Memory B cell (primary cell): ENCODE measurements at regions not wholly inside any gene's neighbourhood (a gene's known extent, or its start where the extent isn't known, plus 50 kb on each side); places are given as distances from the start of the nearest gene placed in this dataset.

Experiments used
- ATAC-seq: fragments of 150-1000 bp; cut with Tn5 transposase; 2 replicates; pipeline ENCODE4 v1.10.0; 2021; ENCODE audit warnings: low read depth, mild to moderate bottlenecking, moderate library complexity
- DNase-seq, 2 donors: peaks; one replicate each; pipeline ENCODE4 v3.0.0; 2022; ENCODE audit warnings: low spot score in 2 of 2
- H3K27ac Mint-ChIP-seq: one replicate; pipeline ENCODE4 v1.8.0; 2022; ENCODE audit warnings: mild to moderate bottlenecking, moderate library complexity, mixed read lengths
- H3K27me3 Mint-ChIP-seq: one replicate; pipeline ENCODE4 v1.8.0; 2022; ENCODE audit warnings: mixed read lengths
- H3K36me3 Mint-ChIP-seq: one replicate; pipeline ENCODE4 v1.8.0; 2022; ENCODE audit warnings: mild to moderate bottlenecking, mixed read lengths
- H3K4me1 Mint-ChIP-seq: one replicate; pipeline ENCODE4 v1.8.0; 2022; ENCODE audit warnings: mixed read lengths
- H3K4me3 Mint-ChIP-seq: one replicate; pipeline ENCODE4 v1.8.0; 2022; ENCODE audit warnings: mild to moderate bottlenecking, moderate library complexity, mixed read lengths
- H3K9me3 Mint-ChIP-seq: one replicate; pipeline ENCODE4 v1.8.0; 2022; ENCODE audit warnings: mixed read lengths

DNA sequence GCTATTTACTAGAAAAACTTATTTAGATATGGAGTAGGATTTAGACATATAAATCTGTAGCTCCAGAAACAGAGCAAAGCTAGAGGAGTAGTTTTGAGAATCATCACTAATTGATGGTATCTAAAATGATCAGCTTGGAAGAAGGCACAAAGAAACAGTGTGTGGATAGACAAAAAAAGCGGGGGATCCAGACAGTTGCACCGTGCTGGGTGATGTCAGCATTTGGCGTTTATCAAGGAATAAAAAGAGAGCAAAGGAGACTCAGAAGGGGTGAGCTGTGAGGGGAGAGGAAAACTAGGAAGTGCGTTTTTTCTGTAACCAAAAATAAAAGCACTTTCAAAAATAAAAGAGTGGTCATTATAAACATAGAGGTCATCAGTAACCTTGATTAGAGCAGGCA lies 90.5 kb upstream of the GPRIN3 start:
- Mint-ChIP-seq H3K36me3 (no peaks in the 10 kb centered on the region), H3K4me1 (no peaks in the 10 kb centered on the region), H3K27ac (no peak overlapping the region), H3K27me3 (no peaks in the 10 kb centered on the region), H3K4me3 (no peak overlapping the region), H3K9me3 (no peaks in the 10 kb centered on the region)
- ATAC-seq (no peak), DNase-seq (no peak)

- DNase-seq (no peak), ATAC-seq (no peak)
- Mint-ChIP-seq H3K4me1 (no peaks in the 10 kb centered on the region), H3K27me3 (no peaks in the 10 kb centered on the region), H3K9me3 (no peaks in the 10 kb centered on the region), H3K4me3 (no peak overlapping the region), H3K27ac (no peak overlapping the region), H3K36me3 (no peaks in the 10 kb centered on the region)
Measured at GRCh38 chr4:89397441-89397840, 89.8 kb upstream of the GPRIN3 start.

DNA sequence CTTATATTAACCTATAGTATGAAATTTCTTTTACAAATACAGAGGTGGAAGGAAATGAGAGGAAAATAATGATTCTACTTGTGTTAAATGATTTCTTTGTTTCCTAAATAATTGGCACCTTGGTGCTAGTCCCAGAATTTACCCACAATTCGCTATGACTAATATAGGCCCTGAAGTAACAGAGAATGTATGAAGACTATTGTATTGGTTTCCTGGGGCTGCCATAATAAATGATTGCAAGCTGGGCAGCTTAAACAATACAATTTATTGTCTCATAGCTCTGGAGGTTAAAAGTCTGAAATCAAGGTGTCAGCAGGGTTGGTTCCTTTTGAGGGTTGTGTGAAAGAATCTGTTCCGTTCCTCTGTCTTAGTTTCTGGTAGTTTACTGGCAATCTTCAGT lies 74.8 kb upstream of the GPRIN3 start:
- ATAC-seq (no peak), DNase-seq (no peak)
- Mint-ChIP-seq H3K36me3 (peaks cover 5% of the 10 kb centered on the region), H3K27me3 (peaks cover 7% of the 10 kb centered on the region), H3K4me1 (no peaks in the 10 kb centered on the region), H3K9me3 (peaks cover 7% of the 10 kb centered on the region), H3K4me3 (no peak overlapping the region), H3K27ac (no peak overlapping the region)

GRCh38 chr4:89380980-89381379 lies 73.4 kb upstream of the GPRIN3 start:
- H3K36me3 Mint-ChIP-seq: peaks cover 5% of the 10 kb centered on the region
- H3K27ac Mint-ChIP-seq: no peak overlapping the region
- DNase-seq (no peak), ATAC-seq (no peak)
- H3K4me1 Mint-ChIP-seq: peaks cover 2% of the 10 kb centered on the region
- H3K9me3 Mint-ChIP-seq: peaks cover 7% of the 10 kb centered on the region
- H3K4me3 Mint-ChIP-seq: no peak overlapping the region
- H3K27me3 Mint-ChIP-seq: peaks cover 7% of the 10 kb centered on the region

GRCh38 chr4:89379511-89380044 lies 72.0 kb upstream of the GPRIN3 start:
- DNase-seq: no peak
- H3K4me1 Mint-ChIP-seq: peaks cover 2% of the 10 kb centered on the region
- peaks cover 7% of the 10 kb centered on the region for H3K9me3 Mint-ChIP-seq
- peaks cover 5% of the 10 kb centered on the region for H3K36me3 Mint-ChIP-seq
- peaks cover 2% of the 10 kb centered on the region for H3K27me3 Mint-ChIP-seq
- H3K4me3 Mint-ChIP-seq: no peak overlapping the region
- no peak overlapping the region for H3K27ac Mint-ChIP-seq
- no peak for ATAC-seq

- peaks cover 2% of the 10 kb centered on the region for H3K27me3 Mint-ChIP-seq
- H3K4me1 Mint-ChIP-seq: peaks cover 6% of the 10 kb centered on the region
- no peak overlapping the region for H3K27ac Mint-ChIP-seq
- ATAC-seq (no peak), DNase-seq (no peak)
- no peaks in the 10 kb centered on the region for H3K36me3 Mint-ChIP-seq
- H3K9me3 Mint-ChIP-seq: no peaks in the 10 kb centered on the region
- H3K4me3 Mint-ChIP-seq: no peak overlapping the region
Measured at GRCh38 chr4:89373394-89373793, 65.8 kb upstream of the GPRIN3 start.

GRCh38 chr4:89371614-89372013 lies 64.0 kb upstream of the GPRIN3 start:
- Mint-ChIP-seq H3K36me3 (no peaks in the 10 kb centered on the region), H3K4me3 (no peak overlapping the region), H3K27me3 (peaks cover 2% of the 10 kb centered on the region), H3K4me1 (peaks cover 6% of the 10 kb centered on the region), H3K27ac (no peak overlapping the region), H3K9me3 (peaks cover 2% of the 10 kb centered on the region)
- ATAC-seq (no peak), DNase-seq (no peak)

DNA sequence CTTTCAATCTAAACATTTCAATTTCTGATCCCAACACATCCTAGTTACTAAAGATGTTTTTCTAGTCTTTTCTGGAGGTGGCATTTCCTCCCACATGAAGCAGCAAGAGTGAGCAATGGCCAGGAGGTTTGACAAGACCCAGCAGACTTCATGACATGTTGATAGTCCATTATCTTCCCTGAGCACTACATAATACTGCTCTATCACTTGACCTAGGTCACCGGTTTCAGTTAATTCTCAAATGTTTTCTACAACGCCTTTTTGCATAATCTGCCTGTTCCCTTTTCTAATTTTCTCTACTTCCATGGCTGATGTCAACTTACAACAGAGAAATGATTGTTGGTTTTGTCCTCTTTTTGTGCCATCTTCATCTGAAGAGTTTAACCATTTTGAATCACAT lies 62.0 kb upstream of the GPRIN3 start:
- ATAC-seq (no peak), DNase-seq (no peak)
- Mint-ChIP-seq H3K36me3 (no peaks in the 10 kb centered on the region), H3K9me3 (peaks cover 2% of the 10 kb centered on the region), H3K27ac (no peak overlapping the region), H3K4me3 (no peak overlapping the region), H3K27me3 (no peaks in the 10 kb centered on the region), H3K4me1 (peaks cover 5% of the 10 kb centered on the region)

DNA sequence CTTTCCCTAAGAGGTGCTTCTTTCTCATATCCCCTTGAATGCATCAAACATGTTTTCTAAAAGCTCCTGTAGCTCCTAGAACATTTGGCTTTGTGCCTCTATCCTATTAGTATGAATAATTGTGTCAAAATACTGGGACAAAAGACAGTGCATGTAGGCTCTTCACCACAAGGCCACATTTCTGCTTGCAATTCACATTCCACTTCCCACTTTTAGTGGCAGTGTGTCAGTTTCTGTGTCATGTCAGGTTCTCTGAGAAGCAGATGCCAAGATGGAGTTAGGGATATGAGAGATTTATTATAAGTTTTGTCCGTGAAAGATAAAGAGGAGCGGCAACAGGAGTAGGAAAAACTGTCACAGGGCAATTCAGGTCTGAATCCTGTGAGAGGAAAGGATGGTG lies 61.3 kb upstream of the GPRIN3 start:
- Mint-ChIP-seq H3K4me3 (no peak overlapping the region), H3K27ac (no peak overlapping the region), H3K27me3 (no peaks in the 10 kb centered on the region), H3K4me1 (peaks cover 5% of the 10 kb centered on the region), H3K36me3 (no peaks in the 10 kb centered on the region), H3K9me3 (peaks cover 2% of the 10 kb centered on the region)
- ATAC-seq: no peak
- DNase-seq: no peak

- no peak overlapping the region for H3K4me3 Mint-ChIP-seq
- peaks cover 2% of the 10 kb centered on the region for H3K9me3 Mint-ChIP-seq
- no peaks in the 10 kb centered on the region for H3K27me3 Mint-ChIP-seq
- peaks cover 5% of the 10 kb centered on the region for H3K4me1 Mint-ChIP-seq
- H3K36me3 Mint-ChIP-seq: no peaks in the 10 kb centered on the region
- H3K27ac Mint-ChIP-seq: no peak overlapping the region
- DNase-seq (no peak), ATAC-seq (no peak)
Measured at GRCh38 chr4:89365776-89366175, 58.2 kb upstream of the GPRIN3 start.

DNA sequence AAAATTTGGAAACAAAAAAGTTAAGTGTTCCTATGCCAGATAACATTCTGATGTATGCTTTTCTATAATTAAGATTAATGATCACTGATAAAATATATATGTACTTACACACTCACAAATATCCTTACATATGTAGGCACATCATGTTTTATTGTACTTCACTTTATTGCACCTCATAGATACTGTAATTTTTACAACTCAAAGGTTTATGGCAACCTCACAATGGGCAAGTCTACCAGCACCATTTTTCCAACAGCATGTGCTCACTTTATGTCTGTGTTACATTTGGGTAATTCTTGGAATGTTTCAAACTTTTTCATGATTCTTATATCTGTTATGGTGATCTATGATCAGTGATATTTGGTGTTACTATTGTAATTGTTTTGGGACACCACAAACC lies 57.8 kb upstream of the GPRIN3 start:
- Mint-ChIP-seq H3K4me3 (no peak overlapping the region), H3K27ac (no peak overlapping the region), H3K27me3 (no peaks in the 10 kb centered on the region), H3K36me3 (no peaks in the 10 kb centered on the region), H3K9me3 (peaks cover 2% of the 10 kb centered on the region), H3K4me1 (peaks cover 5% of the 10 kb centered on the region)
- ATAC-seq: no peak
- no peak for DNase-seq

DNA sequence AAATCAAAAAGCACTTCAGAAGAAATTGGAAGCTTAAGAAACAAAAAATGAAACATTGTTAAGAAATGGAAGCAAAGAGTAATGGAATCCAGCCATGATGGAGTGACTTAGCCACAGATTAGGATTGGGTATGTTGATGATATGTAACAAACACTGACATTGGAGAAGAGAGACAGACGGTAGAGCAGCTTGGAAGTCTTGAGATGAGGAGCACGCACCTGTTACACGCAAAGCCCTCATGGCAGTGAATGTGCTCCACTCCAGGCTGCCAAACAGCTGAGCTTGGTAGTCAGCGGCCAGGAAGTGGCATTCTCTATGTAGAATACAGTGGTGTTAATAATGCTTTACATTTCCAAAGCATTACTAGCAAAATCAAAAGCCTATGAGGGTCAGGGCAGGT lies 56.9 kb upstream of the GPRIN3 start:
- H3K36me3 Mint-ChIP-seq: no peaks in the 10 kb centered on the region
- ATAC-seq: no peak
- H3K4me1 Mint-ChIP-seq: peaks cover 5% of the 10 kb centered on the region
- no peaks in the 10 kb centered on the region for H3K27me3 Mint-ChIP-seq
- H3K4me3 Mint-ChIP-seq: no peak overlapping the region
- DNase-seq: no peak
- peaks cover 2% of the 10 kb centered on the region for H3K9me3 Mint-ChIP-seq
- no peak overlapping the region for H3K27ac Mint-ChIP-seq

DNA sequence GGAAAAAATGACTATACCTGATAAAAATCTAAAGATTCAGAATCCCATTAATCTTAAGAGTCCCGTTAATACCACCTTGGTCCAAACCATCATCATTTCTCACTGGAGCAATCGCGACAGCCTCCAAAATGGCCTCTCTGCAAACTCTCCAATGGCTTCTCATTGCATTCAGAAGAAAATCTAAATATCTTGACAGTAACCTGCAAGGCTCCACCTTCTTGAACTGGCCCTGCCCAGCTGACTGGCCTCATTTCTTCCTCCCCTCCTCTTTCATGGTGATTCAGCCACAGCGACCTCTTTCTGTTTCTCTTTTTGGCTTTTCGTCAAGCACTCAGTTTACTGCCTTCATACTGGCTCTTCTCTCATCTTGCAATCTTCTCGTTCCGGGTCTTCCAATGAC lies 56.2 kb upstream of the GPRIN3 start:
- Mint-ChIP-seq H3K9me3 (peaks cover 2% of the 10 kb centered on the region), H3K4me3 (no peak overlapping the region)
- no peak for ATAC-seq

GRCh38 chr4:89358935-89359638 lies 51.5 kb upstream of the GPRIN3 start:
- Mint-ChIP-seq H3K4me1 (no peaks in the 10 kb centered on the region), H3K36me3 (no peaks in the 10 kb centered on the region), H3K9me3 (no peaks in the 10 kb centered on the region), H3K4me3 (no peak overlapping the region), H3K27ac (no peak overlapping the region), H3K27me3 (peaks cover 2% of the 10 kb centered on the region)
- DNase-seq: no peak
- no peak for ATAC-seq

More for the DNA sequence above, 56.2 kb upstream of the GPRIN3 start:
- no peak for DNase-seq
- Mint-ChIP-seq H3K36me3 (no peaks in the 10 kb centered on the region), H3K27ac (no peak overlapping the region), H3K4me1 (peaks cover 3% of the 10 kb centered on the region), H3K27me3 (no peaks in the 10 kb centered on the region)

- ATAC-seq: no peak
- H3K27ac Mint-ChIP-seq: no peak overlapping the region
Measured at GRCh38 chr4:89357787-89358186, 50.2 kb upstream of the GPRIN3 start.

More at GRCh38 chr4:89357787-89358186, 50.2 kb upstream of the GPRIN3 start:
- no peaks in the 10 kb centered on the region for H3K4me1 Mint-ChIP-seq
- no peak overlapping the region for H3K4me3 Mint-ChIP-seq
- peaks cover 3% of the 10 kb centered on the region for H3K27me3 Mint-ChIP-seq
- no peaks in the 10 kb centered on the region for H3K36me3 Mint-ChIP-seq
- no peaks in the 10 kb centered on the region for H3K9me3 Mint-ChIP-seq
- no peak for DNase-seq
